GM12878 (cell line): ENCODE measurements at regions not wholly inside any gene's neighbourhood (a gene's known extent, or its start where the extent isn't known, plus 50 kb on each side); places are given as distances from the start of the nearest gene placed in this dataset.

Experiments used
- HDAC6 ChIP-seq: fragments of 200-600 bp; sonication (generic); IDR thresholded peaks from one replicate; pipeline ENCODE4 v1.8.0; 2017; ENCODE audit warnings: antibody characterized with exemption; ENCODE audit not compliant: unreplicated experiment
- POLR2A ChIP-seq: IDR thresholded peaks from 2 replicates; pipeline ENCODE4 v1.6.1; 2011; ENCODE audit warnings: low read depth, mild to moderate bottlenecking, low read length
- ZNF274 ChIP-seq: IDR thresholded peaks from one replicate; pipeline ENCODE4 v1.8.0; 2011; ENCODE audit not compliant: insufficient read length, insufficient read depth
- TF ChIP-seq, protein P1 (sequence below), 3 experiments: IDR thresholded peaks in 2 of 3; conservative IDR thresholded peaks in 1 of 3; 2 replicates each; pipeline ENCODE4 v1.5.1; 2011; ENCODE audit warnings: low read depth in 3 of 3, low read length in 3 of 3, mild to moderate bottlenecking in 3 of 3, control low read depth in 2 of 3, moderate library complexity in 2 of 3, inconsistent platforms in 1 of 3, mixed read lengths in 1 of 3; ENCODE audit not compliant: control insufficient read depth in 2 of 3, insufficient read depth in 1 of 3; ENCODE audit errors: extremely low read depth in 1 of 3
- TF ChIP-seq, protein P2 (sequence below): IDR thresholded peaks from 2 replicates; pipeline ENCODE4 v1.6.1; 2011; ENCODE audit warnings: mild to moderate bottlenecking, low read depth, low read length, moderate library complexity; ENCODE audit not compliant: insufficient replicate concordance
- TF ChIP-seq, protein P3 (sequence below): IDR thresholded peaks from 2 replicates; pipeline ENCODE4 v1.6.1; 2011; ENCODE audit warnings: low read depth, low read length, improper control_type of control experiment, borderline replicate concordance

- TF ChIP-seq, protein P1, sequence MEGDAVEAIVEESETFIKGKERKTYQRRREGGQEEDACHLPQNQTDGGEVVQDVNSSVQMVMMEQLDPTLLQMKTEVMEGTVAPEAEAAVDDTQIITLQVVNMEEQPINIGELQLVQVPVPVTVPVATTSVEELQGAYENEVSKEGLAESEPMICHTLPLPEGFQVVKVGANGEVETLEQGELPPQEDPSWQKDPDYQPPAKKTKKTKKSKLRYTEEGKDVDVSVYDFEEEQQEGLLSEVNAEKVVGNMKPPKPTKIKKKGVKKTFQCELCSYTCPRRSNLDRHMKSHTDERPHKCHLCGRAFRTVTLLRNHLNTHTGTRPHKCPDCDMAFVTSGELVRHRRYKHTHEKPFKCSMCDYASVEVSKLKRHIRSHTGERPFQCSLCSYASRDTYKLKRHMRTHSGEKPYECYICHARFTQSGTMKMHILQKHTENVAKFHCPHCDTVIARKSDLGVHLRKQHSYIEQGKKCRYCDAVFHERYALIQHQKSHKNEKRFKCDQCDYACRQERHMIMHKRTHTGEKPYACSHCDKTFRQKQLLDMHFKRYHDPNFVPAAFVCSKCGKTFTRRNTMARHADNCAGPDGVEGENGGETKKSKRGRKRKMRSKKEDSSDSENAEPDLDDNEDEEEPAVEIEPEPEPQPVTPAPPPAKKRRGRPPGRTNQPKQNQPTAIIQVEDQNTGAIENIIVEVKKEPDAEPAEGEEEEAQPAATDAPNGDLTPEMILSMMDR (IDR thresholded peaks at IDR 0.05 in 2 of 3, conservative IDR thresholded peaks at IDR 0.05 in 1 of 3; ENCODE audit: control insufficient read depth in 2 of 3, extremely low read depth in 1 of 3, insufficient read depth in 1 of 3, low read depth in 3 of 3, low read length in 3 of 3): no peak
- no peak for TF ChIP-seq HDAC6
- TF ChIP-seq, protein P2, sequence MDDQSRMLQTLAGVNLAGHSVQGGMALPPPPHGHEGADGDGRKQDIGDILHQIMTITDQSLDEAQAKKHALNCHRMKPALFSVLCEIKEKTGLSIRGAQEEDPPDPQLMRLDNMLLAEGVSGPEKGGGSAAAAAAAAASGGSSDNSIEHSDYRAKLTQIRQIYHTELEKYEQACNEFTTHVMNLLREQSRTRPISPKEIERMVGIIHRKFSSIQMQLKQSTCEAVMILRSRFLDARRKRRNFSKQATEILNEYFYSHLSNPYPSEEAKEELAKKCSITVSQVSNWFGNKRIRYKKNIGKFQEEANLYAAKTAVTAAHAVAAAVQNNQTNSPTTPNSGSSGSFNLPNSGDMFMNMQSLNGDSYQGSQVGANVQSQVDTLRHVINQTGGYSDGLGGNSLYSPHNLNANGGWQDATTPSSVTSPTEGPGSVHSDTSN: no peak
- no peak for TF ChIP-seq ZNF274
- TF ChIP-seq, protein P3, sequence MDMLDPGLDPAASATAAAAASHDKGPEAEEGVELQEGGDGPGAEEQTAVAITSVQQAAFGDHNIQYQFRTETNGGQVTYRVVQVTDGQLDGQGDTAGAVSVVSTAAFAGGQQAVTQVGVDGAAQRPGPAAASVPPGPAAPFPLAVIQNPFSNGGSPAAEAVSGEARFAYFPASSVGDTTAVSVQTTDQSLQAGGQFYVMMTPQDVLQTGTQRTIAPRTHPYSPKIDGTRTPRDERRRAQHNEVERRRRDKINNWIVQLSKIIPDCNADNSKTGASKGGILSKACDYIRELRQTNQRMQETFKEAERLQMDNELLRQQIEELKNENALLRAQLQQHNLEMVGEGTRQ: no peak
- TF ChIP-seq POLR2A: no peak
These were observed 1141.3 kb downstream of the BCL11B start for GRCh38 chr14:98130691-98131090.
